ENCODE measurements at regions not wholly inside any gene's neighbourhood (a gene's known extent, or its start where the extent isn't known, plus 50 kb on each side); places are given as distances from the start of the nearest gene placed in this dataset.
"Not testable (repeated sequence)": the region's sequence is repeated elsewhere in the genome, so short reads cannot be mapped to it uniquely, and the experiment has no call there.

- not testable (repeated sequence) for H2AK5ac ChIP-seq (ENCODE audit: low read length); H2BK12ac ChIP-seq (ENCODE audit: low read length); H4K91ac ChIP-seq (ENCODE audit: low read depth, low read length); H3K79me1 ChIP-seq (ENCODE audit: low read length); H3K4me2 ChIP-seq (ENCODE audit: low read length); H4K8ac ChIP-seq (ENCODE audit: low read depth, low read length); H4K12ac ChIP-seq (ENCODE audit: low read depth, low read length); H3K9me3 ChIP-seq (ENCODE audit: insufficient read depth, low read depth, low read length); H2BK5ac ChIP-seq (ENCODE audit: low read depth, low read length, poor library complexity); H3K27ac ChIP-seq (ENCODE audit: low read depth, low read length); H3K9ac ChIP-seq (ENCODE audit: low read length); H3K4ac ChIP-seq (ENCODE audit: low read depth, low read length); H3K79me2 ChIP-seq (ENCODE audit: control insufficient read depth, insufficient read depth, low read length, poor library complexity); H3K18ac ChIP-seq (ENCODE audit: low read length); H3K27me3 ChIP-seq (ENCODE audit: insufficient read depth, low read length); H3K14ac ChIP-seq (ENCODE audit: low read length); H3K4me3 ChIP-seq (ENCODE audit: low read depth, low read length); H3K36me3 ChIP-seq (ENCODE audit: control insufficient read depth in 1 of 2, insufficient read depth in 2 of 2, low read length in 2 of 2); H2AFZ ChIP-seq (ENCODE audit: insufficient read depth, low read length, poor library complexity); H2BK120ac ChIP-seq (ENCODE audit: insufficient read depth, low read length, poor library complexity); H3K23ac ChIP-seq (ENCODE audit: low read length); DNase-seq; H3K4me1 ChIP-seq (ENCODE audit: control insufficient read depth in 1 of 2, insufficient read depth in 2 of 2, low read length in 2 of 2)
- no CpG with 5 or more reads among the region's 12 CpGs for WGBS (ENCODE audit: extremely low coverage, insufficient coverage, insufficient read length)
Measured at GRCh38 chr13:90514712-90515111, 832.8 kb upstream of the MIR17HG start.

GRCh38 chr13:90518417-90518816 is 829.1 kb upstream of the MIR17HG start:
- no peak for DNase-seq

GRCh38 chr13:90519157-90519556 is 828.3 kb upstream of the MIR17HG start:
- Histone ChIP-seq H3K9me3 (ENCODE audit: insufficient read depth, low read depth, low read length) (peaks cover 2% of the 10 kb centered on the region), H2BK120ac (ENCODE audit: insufficient read depth, low read length, poor library complexity) (no peak overlapping the region), H3K79me1 (ENCODE audit: low read length) (no peaks in the 10 kb centered on the region), H4K91ac (ENCODE audit: low read depth, low read length) (no peak overlapping the region), H3K36me3 (ENCODE audit: control insufficient read depth in 1 of 2, insufficient read depth in 2 of 2, low read length in 2 of 2) (no peaks in the 10 kb centered on the region), H3K4me1 (ENCODE audit: control insufficient read depth in 1 of 2, insufficient read depth in 2 of 2, low read length in 2 of 2) (no peaks in the 10 kb centered on the region), H3K27ac (ENCODE audit: low read depth, low read length) (no peak overlapping the region), H3K14ac (ENCODE audit: low read length) (no peak overlapping the region), H3K27me3 (ENCODE audit: insufficient read depth, low read length) (no peaks in the 10 kb centered on the region), H3K23ac (ENCODE audit: low read length) (no peak overlapping the region), H4K8ac (ENCODE audit: low read depth, low read length) (no peak overlapping the region), H2AK5ac (ENCODE audit: low read length) (no peak overlapping the region), H4K12ac (ENCODE audit: low read depth, low read length) (no peak overlapping the region), H2BK5ac (ENCODE audit: low read depth, low read length, poor library complexity) (no peak overlapping the region), H3K18ac (ENCODE audit: low read length) (no peak overlapping the region), H3K9ac (ENCODE audit: low read length) (no peak overlapping the region), H2AFZ (ENCODE audit: insufficient read depth, low read length, poor library complexity) (no peak overlapping the region), H3K4me2 (ENCODE audit: low read length) (no peak overlapping the region), H3K4me3 (ENCODE audit: low read depth, low read length) (no peak overlapping the region), H3K4ac (ENCODE audit: low read depth, low read length) (no peak overlapping the region), H3K79me2 (ENCODE audit: control insufficient read depth, insufficient read depth, low read length, poor library complexity) (no peaks in the 10 kb centered on the region), H2BK12ac (ENCODE audit: low read length) (no peak overlapping the region)
- no peak for DNase-seq
- no CpG with 5 or more reads among the region's 3 CpGs for WGBS (ENCODE audit: extremely low coverage, insufficient coverage, insufficient read length)

More at GRCh38 chr13:90518417-90518816, 829.1 kb upstream of the MIR17HG start:
- Histone ChIP-seq H3K4me2 (ENCODE audit: low read length) (no peak overlapping the region), H2BK5ac (ENCODE audit: low read depth, low read length, poor library complexity) (no peak overlapping the region), H4K12ac (ENCODE audit: low read depth, low read length) (no peak overlapping the region), H2AFZ (ENCODE audit: insufficient read depth, low read length, poor library complexity) (no peak overlapping the region), H3K79me1 (ENCODE audit: low read length) (no peaks in the 10 kb centered on the region), H2BK12ac (ENCODE audit: low read length) (no peak overlapping the region), H3K27ac (ENCODE audit: low read depth, low read length) (no peak overlapping the region), H3K9me3 (ENCODE audit: insufficient read depth, low read depth, low read length) (peaks cover 2% of the 10 kb centered on the region), H3K36me3 (ENCODE audit: control insufficient read depth in 1 of 2, insufficient read depth in 2 of 2, low read length in 2 of 2) (no peaks in the 10 kb centered on the region), H3K23ac (ENCODE audit: low read length) (no peak overlapping the region), H3K14ac (ENCODE audit: low read length) (no peak overlapping the region), H3K79me2 (ENCODE audit: control insufficient read depth, insufficient read depth, low read length, poor library complexity) (no peaks in the 10 kb centered on the region), H3K18ac (ENCODE audit: low read length) (no peak overlapping the region), H3K9ac (ENCODE audit: low read length) (no peak overlapping the region), H4K91ac (ENCODE audit: low read depth, low read length) (no peak overlapping the region), H2BK120ac (ENCODE audit: insufficient read depth, low read length, poor library complexity) (no peak overlapping the region), H3K4ac (ENCODE audit: low read depth, low read length) (no peak overlapping the region), H4K8ac (ENCODE audit: low read depth, low read length) (no peak overlapping the region), H3K27me3 (ENCODE audit: insufficient read depth, low read length) (no peaks in the 10 kb centered on the region), H2AK5ac (ENCODE audit: low read length) (no peak overlapping the region), H3K4me3 (ENCODE audit: low read depth, low read length) (no peak overlapping the region), H3K4me1 (ENCODE audit: control insufficient read depth in 1 of 2, insufficient read depth in 2 of 2, low read length in 2 of 2) (no peaks in the 10 kb centered on the region)

GRCh38 chr13:90526711-90527110 is 820.8 kb upstream of the MIR17HG start:
- Histone ChIP-seq H3K18ac (ENCODE audit: low read length) (no peak overlapping the region), H3K79me1 (ENCODE audit: low read length) (no peaks in the 10 kb centered on the region), H2BK120ac (ENCODE audit: insufficient read depth, low read length, poor library complexity) (no peak overlapping the region), H2AK5ac (ENCODE audit: low read length) (no peak overlapping the region), H3K27ac (ENCODE audit: low read depth, low read length) (no peak overlapping the region), H3K23ac (ENCODE audit: low read length) (no peak overlapping the region), H3K14ac (ENCODE audit: low read length) (no peak overlapping the region), H3K4me1 (ENCODE audit: control insufficient read depth in 1 of 2, insufficient read depth in 2 of 2, low read length in 2 of 2) (no peaks in the 10 kb centered on the region), H3K4me3 (ENCODE audit: low read depth, low read length) (no peak overlapping the region), H3K27me3 (ENCODE audit: insufficient read depth, low read length) (no peaks in the 10 kb centered on the region), H4K91ac (ENCODE audit: low read depth, low read length) (no peak overlapping the region), H4K8ac (ENCODE audit: low read depth, low read length) (no peak overlapping the region), H4K12ac (ENCODE audit: low read depth, low read length) (no peak overlapping the region), H3K36me3 (ENCODE audit: control insufficient read depth in 1 of 2, insufficient read depth in 2 of 2, low read length in 2 of 2) (no peaks in the 10 kb centered on the region), H2AFZ (ENCODE audit: insufficient read depth, low read length, poor library complexity) (no peak overlapping the region), H3K9me3 (ENCODE audit: insufficient read depth, low read depth, low read length) (no peaks in the 10 kb centered on the region), H3K4me2 (ENCODE audit: low read length) (no peak overlapping the region), H2BK5ac (ENCODE audit: low read depth, low read length, poor library complexity) (no peak overlapping the region), H3K79me2 (ENCODE audit: control insufficient read depth, insufficient read depth, low read length, poor library complexity) (no peaks in the 10 kb centered on the region), H2BK12ac (ENCODE audit: low read length) (no peak overlapping the region), H3K4ac (ENCODE audit: low read depth, low read length) (no peak overlapping the region), H3K9ac (ENCODE audit: low read length) (no peak overlapping the region)
- WGBS (ENCODE audit: extremely low coverage, insufficient coverage, insufficient read length): no CpG with 5 or more reads among the region's 1 CpG
- no peak for DNase-seq

All from trophoblast cell (in vitro differentiated cells and primary cell).